Suprapubic skin (tissue), 3 donors: ENCODE measurements at regions not wholly inside any gene's neighbourhood (a gene's known extent, or its start where the extent isn't known, plus 50 kb on each side); places are given as distances from the start of the nearest gene placed in this dataset.

ENCODE experiments used
- CTCF ChIP-seq, 2 donors: fragments of 200-600 bp in 1 of 2; fragments of 450-650 bp in 1 of 2; sonication (generic) in 1 of 2; IDR thresholded peaks; one replicate each; pipeline ENCODE4 v1.5.1; 2016 to 2019; ENCODE audit warnings: antibody characterized with exemption in 2 of 2, mild to moderate bottlenecking in 1 of 2, moderate library complexity in 1 of 2
- POLR2A ChIP-seq, 2 donors: fragments of 450-650 bp; IDR thresholded peaks; one replicate each; pipeline ENCODE4 v1.6.1; 2017; ENCODE audit warnings: antibody characterized with exemption in 2 of 2, mild to moderate bottlenecking in 2 of 2, moderate library complexity in 2 of 2

- TF ChIP-seq CTCF (IDR thresholded peaks at IDR 0.05) (no peak), POLR2A (IDR thresholded peaks at IDR 0.05) (no peak)
Observed at GRCh38 chr3:148315756-148316155, 381.9 kb upstream of the AGTR1 start.
